GM23338 (cell line): ENCODE measurements at regions not wholly inside any gene's neighbourhood (a gene's known extent, or its start where the extent isn't known, plus 50 kb on each side); places are given as distances from the start of the nearest gene placed in this dataset.

Source experiments
- ATAC-seq: fragments of 200-7000 bp; cut with Tn5 transposase; 3 replicates; pipeline ENCODE4 v1.9.1; 2020
- DNase-seq: peaks from one replicate; pipeline ENCODE4 v3.0.0-alpha.2; 2015; ENCODE audit warnings: low spot score
- H2AFZ ChIP-seq: fragments of 200-600 bp; sonication (generic); 2 replicates; pipeline ENCODE4 v1.8.0; 2016; ENCODE audit warnings: antibody characterized with exemption, mild to moderate bottlenecking, moderate library complexity
- H3F3A ChIP-seq: fragments of 200-600 bp; sonication (generic); replicated peaks from 2 replicates; pipeline ENCODE4 v1.8.0; 2017; ENCODE audit warnings: antibody characterized with exemption, mixed run types, low read depth
- H3K27ac ChIP-seq: fragments of 200-600 bp; sonication (generic); 2 replicates; pipeline ENCODE4 v1.6.1; 2016; ENCODE audit warnings: low read depth
- H3K27me3 ChIP-seq: fragments of 200-600 bp; sonication (generic); 2 replicates; pipeline ENCODE4 v1.8.0; 2016; ENCODE audit warnings: mild to moderate bottlenecking, mixed run types, moderate library complexity; ENCODE audit not compliant: insufficient read depth
- H3K36me3 ChIP-seq: fragments of 200-600 bp; sonication (generic); 2 replicates; pipeline ENCODE4 v1.8.0; 2016; ENCODE audit warnings: mild to moderate bottlenecking; ENCODE audit not compliant: insufficient read depth
- H3K4me1 ChIP-seq: fragments of 200-600 bp; sonication (generic); 2 replicates; pipeline ENCODE4 v1.8.0; 2016; ENCODE audit warnings: mild to moderate bottlenecking, moderate library complexity; ENCODE audit not compliant: insufficient read depth
- H3K4me2 ChIP-seq: fragments of 200-600 bp; sonication (generic); 2 replicates; pipeline ENCODE4 v1.7.1; 2017; ENCODE audit warnings: mixed run types
- H3K4me3 ChIP-seq: fragments of 200-600 bp; sonication (generic); 2 replicates; pipeline ENCODE4 v1.6.1; 2016; ENCODE audit warnings: mixed run types
- H3K79me2 ChIP-seq: fragments of 200-600 bp; sonication (generic); replicated peaks from 2 replicates; pipeline ENCODE4 v1.8.0; 2017; ENCODE audit warnings: mild to moderate bottlenecking; ENCODE audit not compliant: insufficient read depth
- H3K9me2 ChIP-seq: fragments of 200-600 bp; sonication (generic); 2 replicates; pipeline ENCODE4 v1.8.0; 2017; ENCODE audit not compliant: insufficient read depth
- H4K20me1 ChIP-seq: fragments of 200-600 bp; sonication (generic); replicated peaks from 2 replicates; pipeline ENCODE4 v1.8.0; 2017; ENCODE audit warnings: mild to moderate bottlenecking; ENCODE audit not compliant: insufficient read depth
- H3K27ac Mint-ChIP-seq: 2 replicates; pipeline ENCODE4 v1.8.0; 2020; ENCODE audit warnings: inconsistent platforms, mild to moderate bottlenecking, moderate library complexity, mixed read lengths
- H3K27me3 Mint-ChIP-seq: 3 replicates; pipeline ENCODE4 v1.8.0; 2022; ENCODE audit warnings: low read depth, mild to moderate bottlenecking, moderate library complexity, mixed read lengths, inconsistent platforms; ENCODE audit not compliant: insufficient read depth, poor library complexity
- H3K36me3 Mint-ChIP-seq: 3 replicates; pipeline ENCODE4 v1.8.0; 2021; ENCODE audit warnings: low read depth, mild to moderate bottlenecking, inconsistent platforms, moderate library complexity, mixed read lengths
- H3K4me1 Mint-ChIP-seq: 3 replicates; pipeline ENCODE4 v1.8.0; 2020; ENCODE audit warnings: mild to moderate bottlenecking, inconsistent platforms, mixed read lengths
- H3K4me3 Mint-ChIP-seq: 3 replicates; pipeline ENCODE4 v1.8.0; 2021; ENCODE audit warnings: moderate library complexity, mild to moderate bottlenecking, inconsistent platforms, mixed read lengths
- H3K9me3 Mint-ChIP-seq: 3 replicates; pipeline ENCODE4 v1.8.0; 2020; ENCODE audit warnings: moderate library complexity, mild to moderate bottlenecking, inconsistent platforms, mixed read lengths
- CREB1 ChIP-seq: fragments of 250-450 bp; sonication (Bioruptor Pico); IDR thresholded peaks from 2 replicates; pipeline ENCODE4 v1.5.0; 2020; ENCODE audit warnings: low read depth, mild to moderate bottlenecking, moderate library complexity
- CTCF ChIP-seq, 2 experiments: fragments of 200-600 bp in 1 of 2; sonication (generic) in 1 of 2; conservative IDR thresholded peaks; 2 replicates each; pipeline versions ENCODE4 v1.5.1 to v1.6.1; 2016 to 2017; ENCODE audit warnings: antibody characterized with exemption in 2 of 2, low read depth in 2 of 2, mild to moderate bottlenecking in 2 of 2, moderate library complexity in 1 of 2
- EZH2 ChIP-seq: fragments of 200-600 bp; sonication (generic); IDR thresholded peaks from one replicate; pipeline ENCODE4 v1.8.0; 2017; ENCODE audit warnings: antibody characterized with exemption, mild to moderate bottlenecking, low read depth; ENCODE audit not compliant: unreplicated experiment
- EZH2phosphoT487 ChIP-seq: fragments of 200-600 bp; sonication (generic); IDR thresholded peaks from one replicate; pipeline ENCODE4 v1.8.1; 2018; ENCODE audit warnings: antibody characterized with exemption; ENCODE audit not compliant: unreplicated experiment
- JUNB ChIP-seq: IDR thresholded peaks from one replicate; pipeline ENCODE4 v1.6.1; 2016; ENCODE audit warnings: antibody characterized with exemption; ENCODE audit not compliant: unreplicated experiment
- NANOG ChIP-seq: IDR thresholded peaks from 2 replicates; pipeline ENCODE4 v1.6.1; 2016; ENCODE audit warnings: antibody characterized with exemption, borderline replicate concordance
- POLR2AphosphoS5 ChIP-seq: IDR thresholded peaks from 2 replicates; pipeline ENCODE4 v1.6.1; 2016; ENCODE audit warnings: antibody characterized with exemption, low read depth
- STAT1 ChIP-seq: IDR thresholded peaks from one replicate; pipeline ENCODE4 v1.6.1; 2016; ENCODE audit warnings: antibody characterized with exemption; ENCODE audit not compliant: unreplicated experiment
- ZNF114 ChIP-seq: fragments of 250-450 bp; sonication (Bioruptor Pico); IDR thresholded peaks from 2 replicates; pipeline ENCODE4 v1.5.0; 2020; ENCODE audit warnings: mild to moderate bottlenecking, moderate library complexity
- ZNF331 ChIP-seq: fragments of 250-450 bp; sonication (Bioruptor Pico); IDR thresholded peaks from 2 replicates; pipeline ENCODE4 v1.5.0; 2020; ENCODE audit warnings: low read depth, mild to moderate bottlenecking, moderate library complexity
- TF ChIP-seq, protein P1 (sequence below): IDR thresholded peaks from one replicate; pipeline ENCODE4 v1.6.1; 2018; ENCODE audit warnings: antibody characterized with exemption; ENCODE audit not compliant: unreplicated experiment
- TF ChIP-seq, protein P2 (sequence below): IDR thresholded peaks from 2 replicates; pipeline ENCODE4 v1.6.1; 2016; ENCODE audit warnings: antibody characterized with exemption

DNA sequence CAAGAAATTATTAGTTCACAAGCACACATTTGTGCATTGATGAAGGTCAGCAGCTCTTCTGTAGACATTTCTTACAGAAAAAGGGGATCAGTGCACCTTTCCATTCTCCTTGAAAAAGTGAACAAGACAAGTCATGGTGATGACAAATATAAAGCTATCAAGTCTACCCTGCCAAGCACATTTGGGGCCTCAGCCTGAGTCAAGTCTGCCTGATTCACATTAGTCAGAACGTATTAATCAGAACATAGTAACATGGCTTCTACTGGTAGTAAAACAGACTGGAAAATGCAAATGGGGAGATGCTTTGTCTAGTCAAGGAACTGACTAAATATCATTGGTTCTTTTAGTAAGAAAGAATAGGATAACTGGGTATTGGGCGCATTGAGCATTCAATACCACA lies 2305.1 kb downstream of the PCDH7 start:
- no peaks in the 10 kb centered on the region for H3K79me2 ChIP-seq
- TF ChIP-seq, protein P1, sequence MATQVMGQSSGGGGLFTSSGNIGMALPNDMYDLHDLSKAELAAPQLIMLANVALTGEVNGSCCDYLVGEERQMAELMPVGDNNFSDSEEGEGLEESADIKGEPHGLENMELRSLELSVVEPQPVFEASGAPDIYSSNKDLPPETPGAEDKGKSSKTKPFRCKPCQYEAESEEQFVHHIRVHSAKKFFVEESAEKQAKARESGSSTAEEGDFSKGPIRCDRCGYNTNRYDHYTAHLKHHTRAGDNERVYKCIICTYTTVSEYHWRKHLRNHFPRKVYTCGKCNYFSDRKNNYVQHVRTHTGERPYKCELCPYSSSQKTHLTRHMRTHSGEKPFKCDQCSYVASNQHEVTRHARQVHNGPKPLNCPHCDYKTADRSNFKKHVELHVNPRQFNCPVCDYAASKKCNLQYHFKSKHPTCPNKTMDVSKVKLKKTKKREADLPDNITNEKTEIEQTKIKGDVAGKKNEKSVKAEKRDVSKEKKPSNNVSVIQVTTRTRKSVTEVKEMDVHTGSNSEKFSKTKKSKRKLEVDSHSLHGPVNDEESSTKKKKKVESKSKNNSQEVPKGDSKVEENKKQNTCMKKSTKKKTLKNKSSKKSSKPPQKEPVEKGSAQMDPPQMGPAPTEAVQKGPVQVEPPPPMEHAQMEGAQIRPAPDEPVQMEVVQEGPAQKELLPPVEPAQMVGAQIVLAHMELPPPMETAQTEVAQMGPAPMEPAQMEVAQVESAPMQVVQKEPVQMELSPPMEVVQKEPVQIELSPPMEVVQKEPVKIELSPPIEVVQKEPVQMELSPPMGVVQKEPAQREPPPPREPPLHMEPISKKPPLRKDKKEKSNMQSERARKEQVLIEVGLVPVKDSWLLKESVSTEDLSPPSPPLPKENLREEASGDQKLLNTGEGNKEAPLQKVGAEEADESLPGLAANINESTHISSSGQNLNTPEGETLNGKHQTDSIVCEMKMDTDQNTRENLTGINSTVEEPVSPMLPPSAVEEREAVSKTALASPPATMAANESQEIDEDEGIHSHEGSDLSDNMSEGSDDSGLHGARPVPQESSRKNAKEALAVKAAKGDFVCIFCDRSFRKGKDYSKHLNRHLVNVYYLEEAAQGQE: no peak
- peaks cover 4% of the 10 kb centered on the region; the same call in 2 of the 3 replicates for H3K4me1 Mint-ChIP-seq
- no peak overlapping the region for H3K4me2 ChIP-seq
- no peak overlapping the region for H2AFZ ChIP-seq
- no peaks in the 10 kb centered on the region for H3K36me3 Mint-ChIP-seq
- DNase-seq: no peak
- H3K9me2 ChIP-seq: no peaks in the 10 kb centered on the region
- H3K4me1 ChIP-seq: peaks cover 5% of the 10 kb centered on the region; the same call in 1 of the 2 replicates
- no peak overlapping the region for H3K4me3 Mint-ChIP-seq
- no peaks in the 10 kb centered on the region for H3K27me3 ChIP-seq
- no peak for ATAC-seq
- no peaks in the 10 kb centered on the region for H3F3A ChIP-seq
- no peaks in the 10 kb centered on the region for H3K9me3 Mint-ChIP-seq
- no peaks in the 10 kb centered on the region for H4K20me1 ChIP-seq
- H3K4me3 ChIP-seq: no peak overlapping the region
- no peak overlapping the region for H3K27ac Mint-ChIP-seq
- no peaks in the 10 kb centered on the region for H3K27me3 Mint-ChIP-seq
- no peak overlapping the region for H3K27ac ChIP-seq
- H3K36me3 ChIP-seq: no peaks in the 10 kb centered on the region

- Histone ChIP-seq H3K79me2 (no peaks in the 10 kb centered on the region), H3K4me3 (no peak overlapping the region), H3K27ac (no peak overlapping the region), H3K4me1 (peaks cover 10% of the 10 kb centered on the region; the same call in 1 of the 2 replicates), H3K9me2 (no peaks in the 10 kb centered on the region), H3K4me2 (0 out of 2 replicates have a peak overlapping the region, but pooled peaks have one; percentile 53), H4K20me1 (no peaks in the 10 kb centered on the region), H3K27me3 (no peaks in the 10 kb centered on the region), H2AFZ (no peak overlapping the region; the same call in 1 of the 2 replicates), H3F3A (no peaks in the 10 kb centered on the region), H3K36me3 (no peaks in the 10 kb centered on the region)
- Mint-ChIP-seq H3K36me3 (no peaks in the 10 kb centered on the region), H3K9me3 (no peaks in the 10 kb centered on the region), H3K27ac (no peak overlapping the region), H3K4me1 (peaks cover 4% of the 10 kb centered on the region; the same call in 2 of the 3 replicates), H3K4me3 (no peak overlapping the region), H3K27me3 (no peaks in the 10 kb centered on the region)
- ATAC-seq (no peak), DNase-seq (no peak)
- no peak for TF ChIP-seq NANOG
- TF ChIP-seq CTCF (conservative IDR thresholded peaks at IDR 0.05; ENCODE audit: low read depth in 2 of 2): no peak
- TF ChIP-seq POLR2AphosphoS5: no peak
- TF ChIP-seq ZNF331 (CRISPR knock-in tag): no peak
- TF ChIP-seq, protein P1: no peak
- TF ChIP-seq, protein P2, sequence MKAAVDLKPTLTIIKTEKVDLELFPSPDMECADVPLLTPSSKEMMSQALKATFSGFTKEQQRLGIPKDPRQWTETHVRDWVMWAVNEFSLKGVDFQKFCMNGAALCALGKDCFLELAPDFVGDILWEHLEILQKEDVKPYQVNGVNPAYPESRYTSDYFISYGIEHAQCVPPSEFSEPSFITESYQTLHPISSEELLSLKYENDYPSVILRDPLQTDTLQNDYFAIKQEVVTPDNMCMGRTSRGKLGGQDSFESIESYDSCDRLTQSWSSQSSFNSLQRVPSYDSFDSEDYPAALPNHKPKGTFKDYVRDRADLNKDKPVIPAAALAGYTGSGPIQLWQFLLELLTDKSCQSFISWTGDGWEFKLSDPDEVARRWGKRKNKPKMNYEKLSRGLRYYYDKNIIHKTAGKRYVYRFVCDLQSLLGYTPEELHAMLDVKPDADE: no peak
- no peak for TF ChIP-seq JUNB
- no peak for TF ChIP-seq EZH2
- no peak for TF ChIP-seq STAT1
- no peak for TF ChIP-seq EZH2phosphoT487
- no peak for TF ChIP-seq ZNF114 (CRISPR knock-in tag)
- TF ChIP-seq CREB1 (CRISPR knock-in tag): no peak
These were observed 2309.8 kb downstream of the PCDH7 start for GRCh38 chr4:33029976-33030375.
